Cardiac muscle cell (in vitro differentiated cells and primary cell): ENCODE measurements at regions not wholly inside any gene's neighbourhood (a gene's known extent, or its start where the extent isn't known, plus 50 kb on each side); places are given as distances from the start of the nearest gene placed in this dataset.

Experiments
- DNase-seq, 2 donors: peaks; one replicate each; pipeline versions ENCODE4 v3.0.0 to v3.0.0-alpha.2; 2010 to 2017; ENCODE audit warnings: low read depth in 1 of 2, low spot score in 1 of 2
- H3K27ac ChIP-seq: fragments of 200-600 bp; sonication (generic); 2 replicates; pipeline ENCODE4 v1.5.1; 2016
- H3K27me3 ChIP-seq: fragments of 200-600 bp; sonication (generic); 2 replicates; pipeline ENCODE4 v1.6.0; 2016; ENCODE audit warnings: control low read depth
- H3K36me3 ChIP-seq: fragments of 200-600 bp; sonication (generic); 2 replicates; pipeline ENCODE4 v1.5.1; 2016; ENCODE audit warnings: control low read depth
- H3K4me1 ChIP-seq: fragments of 200-600 bp; sonication (generic); 2 replicates; pipeline ENCODE4 v1.8.1; 2017; ENCODE audit warnings: low read depth, mild to moderate bottlenecking, mixed run types
- H3K4me3 ChIP-seq: fragments of 200-600 bp; sonication (generic); 2 replicates; pipeline ENCODE4 v1.5.1; 2016; ENCODE audit warnings: mild to moderate bottlenecking
- H3K9me3 ChIP-seq: fragments of 200-600 bp; sonication (generic); 2 replicates; pipeline ENCODE4 v1.5.1; 2017; ENCODE audit warnings: low read depth, mild to moderate bottlenecking, control low read depth
- CTCF ChIP-seq: IDR thresholded peaks from 2 replicates; pipeline ENCODE4 v1.5.1; 2012; ENCODE audit warnings: low read depth, mild to moderate bottlenecking, low read length

GRCh38 chr2:111684611-111685010 is 199.4 kb downstream of the ANAPC1 start:
- Histone ChIP-seq H3K27ac (no peak overlapping the region), H3K27me3 (no peaks in the 10 kb centered on the region), H3K36me3 (no peaks in the 10 kb centered on the region), H3K4me1 (no peaks in the 10 kb centered on the region), H3K4me3 (no peak overlapping the region), H3K9me3 (no peaks in the 10 kb centered on the region)
- no peak for TF ChIP-seq CTCF
- no peak for DNase-seq

GRCh38 chr2:111685342-111685741 is 198.7 kb downstream of the ANAPC1 start:
- TF ChIP-seq CTCF, result no peak
- Histone ChIP-seq H3K27ac (no peak overlapping the region), H3K36me3 (no peaks in the 10 kb centered on the region)

GRCh38 chr2:111686994-111687393 is 197.0 kb downstream of the ANAPC1 start:
- Histone ChIP-seq H3K27me3 (no peaks in the 10 kb centered on the region), H3K9me3 (no peaks in the 10 kb centered on the region), H3K4me3 (no peak overlapping the region), H3K36me3 (no peaks in the 10 kb centered on the region), H3K4me1 (no peaks in the 10 kb centered on the region), H3K27ac (no peak overlapping the region)
- TF ChIP-seq CTCF, result no peak
- no peak for DNase-seq

More at GRCh38 chr2:111685342-111685741, 198.7 kb downstream of the ANAPC1 start:
- H3K27me3 ChIP-seq, result no peaks in the 10 kb centered on the region
- DNase-seq, result no peak
- H3K9me3 ChIP-seq, result no peaks in the 10 kb centered on the region
- H3K4me1 ChIP-seq, result no peaks in the 10 kb centered on the region
- no peak overlapping the region for H3K4me3 ChIP-seq

GRCh38 chr2:111687911-111688310 is 196.1 kb downstream of the ANAPC1 start:
- no peak overlapping the region for H3K4me3 ChIP-seq
- no peaks in the 10 kb centered on the region for H3K4me1 ChIP-seq
- no peak for TF ChIP-seq CTCF
- H3K27ac ChIP-seq, result no peak overlapping the region
- H3K36me3 ChIP-seq, result no peaks in the 10 kb centered on the region
- H3K27me3 ChIP-seq, result no peaks in the 10 kb centered on the region
- no peaks in the 10 kb centered on the region for H3K9me3 ChIP-seq
- no peak for DNase-seq

- no peak overlapping the region for H3K4me3 ChIP-seq
- no peak for TF ChIP-seq CTCF
- H3K36me3 ChIP-seq, result no peaks in the 10 kb centered on the region
- no peak overlapping the region for H3K27ac ChIP-seq
- no peak for DNase-seq
- H3K27me3 ChIP-seq, result no peaks in the 10 kb centered on the region
- no peaks in the 10 kb centered on the region for H3K4me1 ChIP-seq
- H3K9me3 ChIP-seq, result no peaks in the 10 kb centered on the region
Observed at GRCh38 chr2:111688482-111688881, 195.5 kb downstream of the ANAPC1 start.

GRCh38 chr2:111689174-111689573 is 194.8 kb downstream of the ANAPC1 start:
- H3K36me3 ChIP-seq, result no peaks in the 10 kb centered on the region
- no peaks in the 10 kb centered on the region for H3K9me3 ChIP-seq
- no peak for DNase-seq
- H3K27me3 ChIP-seq, result no peaks in the 10 kb centered on the region
- no peak overlapping the region for H3K27ac ChIP-seq
- H3K4me1 ChIP-seq, result no peaks in the 10 kb centered on the region
- no peak overlapping the region for H3K4me3 ChIP-seq
- TF ChIP-seq CTCF, result no peak
